Body of pancreas (tissue), 4 donors: ENCODE measurements at regions not wholly inside any gene's neighbourhood (a gene's known extent, or its start where the extent isn't known, plus 50 kb on each side); places are given as distances from the start of the nearest gene placed in this dataset.

Experiments used
- CTCF ChIP-seq, 7 experiments: fragments of 450-650 bp in 4 of 7; fragments of 200-600 bp in 3 of 7; sonication (generic) in 3 of 7; IDR thresholded peaks; one replicate each; pipeline ENCODE4 v1.5.1; 2016 to 2019; ENCODE audit warnings: antibody characterized with exemption in 7 of 7
- POLR2A ChIP-seq, 3 donors: fragments of 450-650 bp; IDR thresholded peaks; one replicate each; pipeline ENCODE4 v1.6.1; 2016; ENCODE audit warnings: antibody characterized with exemption in 3 of 3, mild to moderate bottlenecking in 2 of 3

GRCh38 chr6:134544737-134545136 is 226.8 kb upstream of the SGK1 start:
- TF ChIP-seq CTCF (IDR thresholded peaks at IDR 0.05): no peak
- TF ChIP-seq POLR2A (IDR thresholded peaks at IDR 0.05): no peak
